SK-N-MC (cell line): ENCODE measurements at regions not wholly inside any gene's neighbourhood (a gene's known extent, or its start where the extent isn't known, plus 50 kb on each side); places are given as distances from the start of the nearest gene placed in this dataset.
"Not testable (repeated sequence)": the region's sequence is repeated elsewhere in the genome, so short reads cannot be mapped to it uniquely, and the experiment has no call there.

ENCODE experiments used
- DNase-seq: peaks from one replicate; pipeline ENCODE4 v3.0.0-alpha.2; 2011; ENCODE audit warnings: low read depth, low spot score
- H3K27ac ChIP-seq: fragments of 200-600 bp; sonication (generic); 2 replicates; pipeline ENCODE4 v1.5.1; 2016; ENCODE audit warnings: mixed run types
- H3K36me3 ChIP-seq: fragments of 200-600 bp; sonication (generic); 2 replicates; pipeline ENCODE4 v1.6.1; 2017; ENCODE audit warnings: antibody characterized with exemption, low read length, mixed read lengths; ENCODE audit not compliant: insufficient read depth
- H3K4me3 ChIP-seq: fragments of 200-600 bp; sonication (generic); 2 replicates; pipeline ENCODE4 v1.5.1; 2016
- H3K9ac ChIP-seq: fragments of 200-600 bp; sonication (generic); 2 replicates; pipeline ENCODE4 v1.8.0; 2017; ENCODE audit warnings: mixed run types, mixed read lengths; ENCODE audit not compliant: insufficient read length
- H3K9me3 ChIP-seq: fragments of 200-600 bp; sonication (generic); 2 replicates; pipeline ENCODE4 v1.6.1; 2017; ENCODE audit warnings: low read depth, mild to moderate bottlenecking, antibody characterized with exemption, low read length, moderate library complexity, mixed read lengths
- EZH2 ChIP-seq: fragments of 200-600 bp; sonication (generic); IDR thresholded peaks from one replicate; pipeline ENCODE4 v1.6.1; 2017; ENCODE audit warnings: antibody characterized with exemption
- FOXP2 ChIP-seq: optimal IDR thresholded peaks from 2 replicates; pipeline ENCODE3; 2011; ENCODE audit warnings: mild to moderate bottlenecking, moderate library complexity; ENCODE audit not compliant: insufficient read depth; ENCODE audit errors: extremely low read length, control extremely low read depth
- POLR2AphosphoS5 ChIP-seq: IDR thresholded peaks from 2 replicates; pipeline ENCODE4 v1.6.1; 2012; ENCODE audit warnings: mild to moderate bottlenecking, low read depth, low read length, borderline replicate concordance

DNA sequence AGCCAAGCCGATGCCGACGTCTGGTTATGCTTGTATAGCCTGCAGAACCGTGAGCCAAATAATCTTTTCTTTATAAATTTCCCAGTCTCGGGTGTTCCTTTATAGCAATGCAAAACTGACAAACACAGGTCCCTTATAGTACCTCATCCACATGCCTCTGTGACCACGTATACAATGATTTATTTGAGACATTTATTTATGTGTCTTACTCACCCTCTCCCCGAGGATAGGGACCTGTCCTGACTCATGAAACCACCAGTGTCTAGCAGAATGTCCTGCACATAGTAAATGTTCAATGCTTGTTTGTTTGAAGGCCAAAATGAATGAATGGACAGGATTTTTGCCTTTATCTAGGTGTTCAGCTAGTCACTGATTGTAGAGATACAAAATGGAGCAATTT lies 147.9 kb upstream of the FZD8 start:
- no peak overlapping the region for H3K27ac ChIP-seq
- no peak for DNase-seq
- no peak overlapping the region for H3K9ac ChIP-seq
- H3K36me3 ChIP-seq: no peaks in the 10 kb centered on the region
- H3K4me3 ChIP-seq: no peak overlapping the region
- no peaks in the 10 kb centered on the region for H3K9me3 ChIP-seq
- TF ChIP-seq POLR2AphosphoS5: no peak
- no peak for TF ChIP-seq FOXP2
- TF ChIP-seq EZH2: no peak

DNA sequence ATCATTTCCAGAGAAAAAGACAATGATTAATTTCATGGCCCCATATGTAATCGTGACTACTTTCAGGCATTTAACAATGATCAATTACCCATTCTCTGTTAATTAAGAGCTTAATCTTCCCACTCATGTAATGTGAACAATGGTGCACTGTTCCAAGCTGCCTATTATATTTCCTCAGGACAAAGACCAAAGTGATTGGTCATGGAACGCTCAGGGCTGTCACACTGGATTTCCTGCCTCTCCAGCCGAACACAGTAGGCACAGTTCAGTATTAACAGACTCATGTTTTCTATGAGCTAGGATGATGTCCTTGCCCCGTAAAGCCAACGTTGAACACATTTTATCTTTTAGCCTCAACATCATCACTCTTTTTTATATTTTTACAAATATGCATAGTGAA lies 142.7 kb upstream of the FZD8 start:
- H3K4me3 ChIP-seq: no peak overlapping the region
- H3K27ac ChIP-seq: no peak overlapping the region
- DNase-seq: no peak
- no peaks in the 10 kb centered on the region for H3K36me3 ChIP-seq
- TF ChIP-seq EZH2 (no peak), FOXP2 (no peak), POLR2AphosphoS5 (no peak)
- no peaks in the 10 kb centered on the region for H3K9me3 ChIP-seq
- H3K9ac ChIP-seq: no peak overlapping the region

DNA sequence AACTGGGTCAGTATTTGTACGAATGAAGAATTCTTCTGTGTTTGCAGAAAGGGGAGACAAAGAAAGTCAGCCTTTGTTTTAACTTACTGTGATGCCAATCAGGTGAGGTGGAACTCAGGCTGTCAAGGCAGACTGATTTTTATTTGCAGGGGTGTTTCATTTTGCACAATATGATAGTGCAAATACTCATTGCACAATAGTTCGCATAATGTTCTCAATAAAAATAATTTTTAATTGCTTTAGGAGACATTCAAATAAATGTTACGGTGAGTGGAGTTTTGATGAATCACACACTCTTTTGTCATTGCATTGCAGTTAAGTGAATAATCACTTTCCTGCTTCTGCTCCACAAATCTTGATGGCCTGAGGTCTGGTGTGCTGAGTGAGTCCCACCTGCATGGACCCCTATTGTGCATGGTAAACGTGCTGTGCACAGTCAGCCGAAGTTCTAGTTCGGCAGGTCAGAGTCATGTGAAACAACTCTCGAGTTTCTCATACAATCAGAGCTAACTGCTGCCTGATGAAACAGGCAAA lies 141.3 kb upstream of the FZD8 start:
- DNase-seq: no peak
- no peak for TF ChIP-seq POLR2AphosphoS5
- no peak for TF ChIP-seq FOXP2
- TF ChIP-seq EZH2: no peak
- no peaks in the 10 kb centered on the region for H3K9me3 ChIP-seq
- no peak overlapping the region for H3K4me3 ChIP-seq
- H3K27ac ChIP-seq: no peak overlapping the region
- no peak overlapping the region for H3K9ac ChIP-seq
- H3K36me3 ChIP-seq: no peaks in the 10 kb centered on the region

DNA sequence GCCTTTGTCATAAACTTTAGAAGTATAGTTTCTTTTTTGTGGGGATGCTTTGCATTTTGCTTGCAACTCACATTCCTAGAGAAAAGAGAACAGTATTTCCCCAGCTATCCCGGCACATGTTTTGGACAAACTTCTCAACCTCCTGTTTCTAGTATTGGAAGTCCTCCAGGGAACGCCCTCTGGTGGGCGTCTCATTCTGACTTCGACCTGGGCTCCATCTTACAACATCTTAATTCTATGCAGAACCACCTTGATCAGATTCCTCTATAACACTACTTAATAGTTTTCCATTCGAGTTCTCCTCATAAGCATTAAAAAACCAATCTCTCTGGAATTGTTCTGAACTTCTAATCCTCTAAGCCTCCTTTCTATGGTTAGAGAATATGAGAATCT lies 139.5 kb upstream of the FZD8 start:
- Histone ChIP-seq H3K9ac (no peak overlapping the region), H3K4me3 (no peak overlapping the region), H3K36me3 (no peaks in the 10 kb centered on the region), H3K27ac (no peak overlapping the region), H3K9me3 (no peaks in the 10 kb centered on the region)
- no peak for TF ChIP-seq EZH2
- no peak for TF ChIP-seq POLR2AphosphoS5
- no peak for TF ChIP-seq FOXP2
- DNase-seq: no peak

DNA sequence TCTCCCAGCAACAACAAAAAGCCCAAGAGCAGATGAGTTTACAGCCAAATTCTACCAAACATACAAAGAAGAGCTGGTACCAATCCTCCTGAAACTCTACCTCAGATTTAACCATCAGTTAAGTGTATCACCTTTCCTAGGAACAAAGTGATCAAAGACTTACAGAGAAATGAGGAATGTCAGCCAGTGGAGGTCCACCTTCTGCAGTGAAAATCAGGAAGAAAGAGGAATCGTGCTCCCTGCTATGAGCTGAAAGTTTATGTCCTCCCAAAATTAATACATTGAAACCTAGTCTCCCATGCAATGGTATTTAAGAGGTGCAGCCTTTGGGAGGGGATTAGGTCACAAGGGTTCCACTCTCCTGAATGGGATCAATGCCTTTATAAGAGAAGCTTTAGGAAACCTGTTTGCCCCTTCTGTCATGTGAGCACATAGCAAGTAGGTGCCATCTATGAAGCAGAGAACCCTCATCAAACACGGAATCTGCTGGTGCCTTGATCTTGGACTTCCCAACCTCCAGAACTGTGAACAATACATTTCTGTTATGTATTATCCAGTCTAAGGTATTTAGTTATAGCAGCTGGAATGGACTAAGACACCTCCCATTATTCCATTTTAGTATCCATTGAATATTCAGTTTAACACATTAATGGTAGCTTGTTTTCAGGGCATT lies 139.0 kb upstream of the FZD8 start:
- H3K4me3 ChIP-seq: no peak overlapping the region
- no peak overlapping the region for H3K9ac ChIP-seq
- DNase-seq: no peak
- H3K27ac ChIP-seq: no peak overlapping the region
- no peaks in the 10 kb centered on the region for H3K36me3 ChIP-seq
- no peaks in the 10 kb centered on the region for H3K9me3 ChIP-seq
- TF ChIP-seq FOXP2 (no peak), EZH2 (no peak), POLR2AphosphoS5 (no peak)

DNA sequence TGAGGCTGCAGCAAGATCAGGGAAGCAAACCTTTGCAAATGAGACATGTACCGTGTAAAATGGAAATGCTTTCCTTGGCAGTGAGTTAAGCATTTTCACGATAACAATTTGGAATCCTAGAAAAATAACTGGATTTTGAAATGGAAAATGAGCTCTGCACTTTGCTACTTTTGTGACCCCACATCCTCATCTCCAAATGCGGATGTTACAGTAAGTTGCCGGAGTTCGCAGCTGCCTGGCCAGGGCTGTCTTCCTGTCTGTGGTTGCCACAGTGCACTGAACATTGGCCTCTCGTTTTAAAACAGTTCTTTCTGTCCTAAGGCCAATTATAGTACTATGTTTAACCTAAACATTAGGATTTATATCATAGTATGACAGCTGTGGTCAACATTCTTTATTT lies 136.2 kb upstream of the FZD8 start:
- TF ChIP-seq EZH2: no peak
- TF ChIP-seq POLR2AphosphoS5: no peak
- TF ChIP-seq FOXP2: no peak
- Histone ChIP-seq H3K36me3 (no peaks in the 10 kb centered on the region), H3K4me3 (no peak overlapping the region), H3K9ac (no peak overlapping the region), H3K27ac (no peak overlapping the region), H3K9me3 (no peaks in the 10 kb centered on the region)
- no peak for DNase-seq

DNA sequence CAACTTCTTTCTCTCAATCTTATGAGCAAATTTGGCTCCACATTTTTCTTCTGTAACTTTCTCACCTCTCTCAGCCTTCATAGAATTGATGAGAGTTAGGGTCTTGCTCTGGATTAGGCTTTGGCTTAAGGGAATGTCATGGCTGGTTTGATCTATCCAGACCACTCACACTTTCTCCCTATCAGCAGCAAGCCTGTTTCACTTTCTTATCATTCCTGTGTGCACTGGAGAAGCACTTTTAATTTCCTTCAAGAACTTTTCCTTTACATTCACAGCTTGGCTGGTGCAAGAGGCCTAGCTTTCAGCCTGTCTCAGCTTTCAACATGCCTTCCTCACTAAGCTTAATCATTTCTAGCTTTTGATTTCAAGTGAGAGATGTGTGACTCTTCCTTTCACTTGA lies 134.5 kb upstream of the FZD8 start:
- DNase-seq, H3K4me3 ChIP-seq, H3K27ac ChIP-seq, H3K9me3 ChIP-seq, H3K9ac ChIP-seq, H3K36me3 ChIP-seq: not testable (repeated sequence)

DNA sequence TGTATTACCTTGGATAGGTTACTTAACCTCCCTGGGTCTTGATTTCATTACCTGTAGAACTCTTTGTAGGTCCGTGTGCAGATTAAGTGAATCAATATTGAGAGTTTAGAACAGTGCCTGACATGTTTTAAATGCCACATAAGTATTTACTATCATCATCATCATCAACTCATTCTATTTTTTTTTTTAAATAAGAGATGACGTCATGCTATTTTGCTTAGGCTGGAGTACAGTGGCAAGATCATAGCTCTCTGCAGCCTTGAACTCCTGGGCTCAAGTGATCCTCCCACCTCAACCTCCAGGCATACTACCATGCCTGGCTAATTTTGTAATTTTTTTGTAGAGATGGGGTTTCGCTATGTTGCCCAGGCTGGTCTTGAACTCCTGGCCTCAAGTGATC lies 132.0 kb upstream of the FZD8 start:
- no peak overlapping the region for H3K27ac ChIP-seq
- H3K4me3 ChIP-seq: no peak overlapping the region
- H3K36me3 ChIP-seq: no peaks in the 10 kb centered on the region
- TF ChIP-seq POLR2AphosphoS5 (no peak), FOXP2 (no peak), EZH2 (no peak)
- no peak for DNase-seq
- no peak overlapping the region for H3K9ac ChIP-seq
- no peaks in the 10 kb centered on the region for H3K9me3 ChIP-seq

DNA sequence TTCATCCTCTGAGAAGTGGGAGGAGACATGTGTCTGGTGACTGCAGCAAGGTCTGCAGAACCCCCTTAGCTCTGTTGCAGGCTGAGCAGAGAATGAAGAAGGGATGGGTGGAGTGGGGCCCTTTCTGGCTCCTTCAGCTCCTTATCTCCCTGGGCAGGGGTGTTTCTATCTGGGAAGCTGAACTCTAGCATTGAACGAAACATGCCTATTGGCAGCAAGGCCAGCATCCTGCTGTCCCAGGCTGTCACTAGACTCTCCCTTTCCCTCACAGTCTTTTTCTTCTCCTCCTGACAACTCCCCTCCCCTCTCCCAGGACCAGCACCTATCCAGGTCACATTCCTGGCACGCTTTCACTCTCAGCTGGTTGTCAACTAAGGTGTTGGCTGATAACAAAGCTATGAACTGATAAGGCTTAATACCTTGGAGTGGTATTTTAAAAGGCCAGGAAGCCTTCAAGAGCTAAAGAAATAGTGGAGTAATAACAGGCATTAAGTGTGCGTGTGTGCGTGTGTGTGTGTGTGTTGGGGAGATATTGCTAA lies 128.8 kb upstream of the FZD8 start:
- Histone ChIP-seq H3K9ac (no peak overlapping the region), H3K27ac (no peak overlapping the region), H3K4me3 (no peak overlapping the region), H3K9me3 (no peaks in the 10 kb centered on the region), H3K36me3 (no peaks in the 10 kb centered on the region)
- no peak for DNase-seq
- TF ChIP-seq POLR2AphosphoS5 (no peak), FOXP2 (no peak), EZH2 (no peak)
